HG03175 (cell line): ENCODE measurements at regions not wholly inside any gene's neighbourhood (a gene's known extent, or its start where the extent isn't known, plus 50 kb on each side); places are given as distances from the start of the nearest gene placed in this dataset.
"Not testable (repeated sequence)": the region's sequence is repeated elsewhere in the genome, so short reads cannot be mapped to it uniquely, and the experiment has no call there.

Source experiments
- ATAC-seq: cut with Tn5 transposase; IDR thresholded peaks from one replicate; pipeline ENCODE4 v1.9.1; 2021; ENCODE audit warnings: mild to moderate bottlenecking, moderate library complexity; ENCODE audit not compliant: unreplicated experiment

GRCh38 chr2:2472881-2473280 is 141.8 kb upstream of the MYT1L start:
- no peak for ATAC-seq

- ATAC-seq = no peak
Measured at GRCh38 chr2:2472044-2472443, 141.0 kb upstream of the MYT1L start.

DNA sequence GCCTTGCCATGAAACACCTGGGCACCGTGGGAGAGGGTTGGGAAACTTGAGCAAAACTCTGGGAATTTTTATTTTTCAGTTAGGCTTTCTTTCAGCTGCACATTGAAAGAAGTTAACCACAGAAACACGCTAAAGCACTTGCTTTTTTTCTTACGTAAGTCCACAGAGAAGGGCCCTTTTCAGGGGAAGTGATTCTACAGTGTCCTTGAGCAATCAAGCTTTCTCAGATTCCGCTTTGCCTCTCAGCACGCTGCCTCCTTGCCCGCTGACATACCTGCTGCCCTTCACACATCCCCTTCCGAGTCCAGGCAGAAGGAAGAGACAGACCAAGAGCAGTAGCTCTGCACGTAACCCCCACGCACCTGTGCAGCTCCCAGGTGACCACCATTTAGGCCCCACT is 135.5 kb upstream of the MYT1L start:
- no peak for ATAC-seq

DNA sequence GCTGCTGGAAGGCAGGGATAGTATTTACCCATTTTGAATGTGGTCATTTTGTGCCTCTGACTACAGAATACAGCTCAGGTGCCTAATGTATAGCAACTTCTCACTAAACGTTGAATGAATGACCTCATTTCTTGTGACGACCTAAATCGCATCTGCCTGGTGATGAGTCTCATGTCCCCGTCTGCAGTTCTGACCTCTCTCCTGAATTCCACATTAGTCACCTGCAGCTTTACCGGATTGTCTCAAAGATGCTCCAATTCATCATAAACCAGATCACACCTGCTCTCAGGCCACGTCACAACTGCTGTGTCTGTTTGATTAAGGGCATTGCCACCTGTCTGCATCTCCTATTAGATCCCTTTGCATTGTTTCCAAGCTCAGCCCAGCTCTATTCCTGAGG is 133.6 kb upstream of the MYT1L start:
- ATAC-seq = no peak

DNA sequence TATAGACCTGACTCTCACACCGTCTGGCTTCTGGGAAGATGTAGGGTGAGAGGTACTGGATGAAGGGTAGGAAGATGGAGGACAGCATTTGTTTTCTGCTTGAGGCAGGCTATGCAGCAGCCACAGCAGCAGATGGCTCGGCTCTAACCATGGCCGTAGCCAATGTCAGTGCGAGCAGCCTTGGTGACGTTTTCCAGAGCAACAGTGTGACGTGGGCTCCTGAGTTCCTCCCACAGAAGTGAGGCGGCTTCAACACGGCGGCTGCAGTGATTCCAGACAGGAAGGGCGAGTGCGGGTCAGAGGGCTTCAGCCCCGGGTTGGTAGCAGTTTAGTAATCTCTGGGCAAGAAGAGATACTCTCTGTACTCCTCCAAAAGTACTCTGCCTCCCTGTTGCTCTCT is 133.0 kb upstream of the MYT1L start:
- ATAC-seq = no peak

GRCh38 chr2:2456721-2457120 is 125.6 kb upstream of the MYT1L start:
- ATAC-seq = no peak

- ATAC-seq = no peak
Measured at GRCh38 chr2:2455151-2455550, 124.1 kb upstream of the MYT1L start.

- no peak for ATAC-seq
Measured at GRCh38 chr2:2452961-2453360, 121.9 kb upstream of the MYT1L start.

- ATAC-seq = not testable (repeated sequence)
Measured at GRCh38 chr2:2451275-2451674, 120.2 kb upstream of the MYT1L start.

- no peak for ATAC-seq
Measured at GRCh38 chr2:2448178-2448577, 117.1 kb upstream of the MYT1L start.

DNA sequence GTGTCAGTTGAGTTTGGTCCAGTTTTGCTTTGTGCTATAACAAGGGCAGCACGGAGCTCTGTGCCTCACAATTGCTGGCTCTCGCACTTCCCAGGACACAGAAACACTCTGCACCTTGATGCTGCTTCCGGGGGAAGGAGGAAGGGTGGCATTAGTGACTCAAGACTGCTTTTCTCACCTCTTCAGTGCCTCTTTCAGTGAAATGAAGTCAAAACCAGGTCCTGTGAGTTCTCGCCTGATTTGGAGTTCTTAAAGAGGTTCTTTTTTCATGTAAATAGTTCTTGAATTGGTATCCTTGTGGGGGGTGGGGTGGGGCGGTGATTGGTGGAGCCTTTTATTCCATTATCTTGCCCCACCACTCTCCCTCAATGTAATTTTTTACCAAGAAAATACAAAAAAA is 91.5 kb upstream of the MYT1L start:
- no peak for ATAC-seq

DNA sequence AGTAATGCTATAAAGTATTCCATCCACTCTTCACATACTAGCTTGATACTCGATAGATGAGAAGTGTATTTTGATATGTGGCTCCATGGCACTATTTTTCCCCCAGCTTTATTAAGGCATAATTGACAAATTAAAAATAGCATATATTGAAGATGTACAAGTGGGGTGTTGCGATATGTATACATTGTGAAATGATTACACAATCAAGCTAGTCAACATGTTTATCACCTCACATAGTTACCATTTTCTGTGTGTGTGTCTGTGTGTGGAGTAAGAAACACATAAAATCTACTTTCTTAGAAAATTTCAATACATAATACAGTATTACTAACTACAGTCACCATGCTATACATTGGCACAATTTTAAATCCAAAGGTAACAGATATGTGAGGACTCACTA is 82.5 kb upstream of the MYT1L start:
- ATAC-seq = no peak

DNA sequence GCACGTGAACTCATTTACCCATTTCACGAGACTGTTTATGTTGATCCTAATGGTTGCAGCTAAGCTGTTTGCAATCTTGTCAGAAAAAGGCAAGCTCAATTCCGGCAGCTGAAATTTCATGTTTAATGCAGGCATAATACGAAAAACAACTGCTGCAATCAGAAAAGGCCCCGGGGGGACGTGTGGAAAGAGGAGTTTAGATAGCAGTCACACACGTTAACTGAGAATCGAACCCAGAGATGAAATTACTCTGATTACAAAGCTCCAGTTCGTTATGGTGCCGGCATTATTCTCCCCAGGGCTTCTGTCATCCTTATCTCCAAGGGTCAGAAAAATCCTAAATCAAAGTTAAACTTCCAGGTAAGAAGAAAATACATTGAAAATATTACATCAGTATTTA is 79.9 kb upstream of the MYT1L start:
- ATAC-seq = no peak

- ATAC-seq = no peak
Measured at GRCh38 chr2:2409481-2409880, 78.4 kb upstream of the MYT1L start.

GRCh38 chr2:2405780-2406179 is 74.7 kb upstream of the MYT1L start:
- no peak for ATAC-seq

GRCh38 chr2:2400286-2401038 is 69.4 kb upstream of the MYT1L start:
- no peak for ATAC-seq

DNA sequence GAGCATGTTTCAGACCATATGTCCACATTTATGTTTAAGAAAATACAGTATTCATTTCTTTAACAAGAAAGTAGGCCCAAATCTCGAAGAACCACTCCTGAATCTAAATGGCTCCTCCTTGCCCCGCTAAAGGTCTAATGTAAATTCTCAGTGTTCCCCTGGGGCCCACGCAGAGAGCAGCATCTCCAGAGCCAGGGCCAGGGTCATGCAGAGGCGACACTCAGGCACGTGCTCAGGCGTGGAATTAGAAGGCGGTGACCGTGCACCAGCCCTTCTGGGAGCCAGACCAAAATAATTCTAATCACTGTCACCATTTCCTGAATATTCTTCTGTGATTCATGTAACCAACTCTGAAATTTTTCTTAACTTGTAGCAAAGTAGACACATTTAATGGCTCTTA is 68.3 kb upstream of the MYT1L start:
- ATAC-seq = no peak

DNA sequence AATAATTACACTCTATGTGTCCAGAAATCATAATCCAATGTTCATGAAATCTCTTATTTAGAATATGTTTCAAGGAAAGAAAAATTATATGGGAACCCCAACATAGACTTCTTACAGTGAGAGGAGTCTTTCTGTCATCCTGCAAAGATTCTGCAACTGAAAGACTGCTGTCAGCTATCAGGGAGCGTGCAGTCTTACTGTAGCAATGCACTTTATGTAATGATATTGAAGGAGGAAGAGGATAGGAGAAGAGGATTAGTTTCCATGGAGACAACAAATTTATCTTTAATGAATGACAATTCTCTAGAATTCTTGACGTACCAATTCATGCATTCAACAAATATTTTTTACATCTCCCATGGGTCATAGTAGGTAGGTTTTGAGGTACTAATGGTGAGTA is 61.3 kb upstream of the MYT1L start:
- no peak for ATAC-seq

GRCh38 chr2:2389215-2389614 is 58.1 kb upstream of the MYT1L start:
- ATAC-seq = no peak
